Activated CD4-positive, alpha-beta T cell treated with anti-CD3 and anti-CD28 coated beads, Interleukin-2, amount 10 ng/mL, durations not matched to agents 24 days and 14 days (primary cell): ENCODE measurements at regions not wholly inside any gene's neighbourhood (a gene's known extent, or its start where the extent isn't known, plus 50 kb on each side); places are given as distances from the start of the nearest gene placed in this dataset.
"Not testable (repeated sequence)": the region's sequence is repeated elsewhere in the genome, so short reads cannot be mapped to it uniquely, and the experiment has no call there.

Experiments
- DNase-seq: peaks from one replicate; pipeline ENCODE4 v3.0.0; 2022
- H3K27ac Mint-ChIP-seq: one replicate; pipeline ENCODE4 v1.8.0; 2022; ENCODE audit warnings: mild to moderate bottlenecking, mixed read lengths
- H3K27me3 Mint-ChIP-seq: one replicate; pipeline ENCODE4 v1.8.0; 2022; ENCODE audit warnings: mixed read lengths
- H3K36me3 Mint-ChIP-seq: one replicate; pipeline ENCODE4 v1.8.0; 2022; ENCODE audit warnings: low read depth, mild to moderate bottlenecking, mixed read lengths
- H3K4me1 Mint-ChIP-seq: one replicate; pipeline ENCODE4 v1.8.0; 2021; ENCODE audit warnings: mixed read lengths
- H3K4me3 Mint-ChIP-seq: one replicate; pipeline ENCODE4 v1.8.0; 2022; ENCODE audit warnings: mild to moderate bottlenecking, moderate library complexity, mixed read lengths
- H3K9me3 Mint-ChIP-seq: one replicate; pipeline ENCODE4 v1.8.0; 2021; ENCODE audit warnings: mixed read lengths
- intact Hi-C: fragments of 100-400 bp; cut with micrococcal nuclease; formaldehyde crosslinking; loops from one replicate; pipeline ENCODE4 v1.15.1; 2023

DNA sequence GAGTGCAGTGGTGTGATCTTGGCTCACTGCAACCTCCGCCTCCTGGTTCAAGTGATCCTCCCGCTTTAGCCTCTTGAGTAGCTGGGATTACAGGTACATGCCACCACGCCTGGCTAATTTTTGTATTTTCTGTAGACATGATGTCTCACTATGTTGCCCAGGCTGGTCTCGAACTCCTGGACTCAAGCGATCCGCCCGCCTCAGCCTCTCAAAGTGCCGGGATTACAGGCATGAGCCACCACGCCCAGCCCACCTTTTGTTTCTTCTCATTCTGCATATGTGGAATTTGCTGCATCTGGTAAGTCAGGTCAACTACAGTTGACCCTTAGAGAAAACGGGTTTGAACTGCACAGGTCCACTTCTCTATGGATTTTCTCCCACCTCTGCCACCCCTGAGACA lies 82.6 kb upstream of the VRK1 start:
- H3K4me1 Mint-ChIP-seq, intact Hi-C loops, H3K9me3 Mint-ChIP-seq: not testable (repeated sequence)

DNA sequence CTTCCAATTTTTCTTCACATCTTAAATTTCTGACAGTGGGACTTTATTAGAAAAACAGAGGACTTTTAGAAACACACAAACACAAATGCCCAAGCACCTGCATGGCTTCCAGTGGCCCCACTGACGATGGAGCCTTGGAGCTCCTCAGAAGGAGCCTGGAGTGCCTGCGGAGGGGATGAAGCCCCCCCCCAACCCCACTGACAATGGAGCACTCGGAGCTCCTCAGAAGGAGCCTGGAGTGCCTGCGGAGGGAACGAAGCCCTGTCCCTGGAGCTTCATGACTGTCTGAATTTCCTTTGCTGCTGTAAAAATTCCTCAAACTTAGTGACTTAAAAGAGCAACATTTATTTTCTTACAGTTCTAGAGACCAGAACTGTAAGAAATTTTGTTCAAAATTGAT lies 80.1 kb upstream of the VRK1 start:
- Mint-ChIP-seq H3K9me3 (no peaks in the 10 kb centered on the region), H3K27ac (no peak overlapping the region), H3K4me3 (no peak overlapping the region), H3K27me3 (peaks cover 6% of the 10 kb centered on the region), H3K4me1 (no peaks in the 10 kb centered on the region), H3K36me3 (no peaks in the 10 kb centered on the region)
- intact Hi-C loops: no loop called here
- no peak for DNase-seq

More for the DNA sequence above, 82.6 kb upstream of the VRK1 start:
- not testable (repeated sequence) for H3K27me3 Mint-ChIP-seq, H3K27ac Mint-ChIP-seq, H3K36me3 Mint-ChIP-seq, DNase-seq, H3K4me3 Mint-ChIP-seq

DNA sequence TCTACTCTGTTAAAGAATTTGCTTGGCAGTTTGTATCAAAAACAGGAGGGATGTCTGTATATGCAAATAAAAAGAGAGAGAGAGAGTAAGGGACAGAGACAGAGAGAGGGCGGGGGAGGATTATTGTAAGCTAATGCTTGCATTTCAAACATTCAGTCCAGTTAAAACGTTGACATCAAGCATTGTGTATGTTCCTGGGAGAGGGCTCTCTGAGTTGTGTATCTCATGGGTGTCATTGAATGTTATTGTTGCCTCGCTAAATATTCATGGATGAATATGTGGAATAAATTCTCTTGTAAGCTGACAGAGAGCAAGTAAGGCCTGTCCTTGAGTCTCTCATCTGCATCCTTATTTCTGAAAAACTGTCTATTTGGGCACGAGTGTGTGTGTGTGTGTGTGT lies 78.8 kb upstream of the VRK1 start:
- intact Hi-C loops: no loop called here
- Mint-ChIP-seq H3K27ac (no peak overlapping the region), H3K9me3 (no peaks in the 10 kb centered on the region), H3K27me3 (peaks cover 6% of the 10 kb centered on the region), H3K4me1 (no peaks in the 10 kb centered on the region), H3K36me3 (no peaks in the 10 kb centered on the region), H3K4me3 (no peak overlapping the region)
- DNase-seq: no peak

DNA sequence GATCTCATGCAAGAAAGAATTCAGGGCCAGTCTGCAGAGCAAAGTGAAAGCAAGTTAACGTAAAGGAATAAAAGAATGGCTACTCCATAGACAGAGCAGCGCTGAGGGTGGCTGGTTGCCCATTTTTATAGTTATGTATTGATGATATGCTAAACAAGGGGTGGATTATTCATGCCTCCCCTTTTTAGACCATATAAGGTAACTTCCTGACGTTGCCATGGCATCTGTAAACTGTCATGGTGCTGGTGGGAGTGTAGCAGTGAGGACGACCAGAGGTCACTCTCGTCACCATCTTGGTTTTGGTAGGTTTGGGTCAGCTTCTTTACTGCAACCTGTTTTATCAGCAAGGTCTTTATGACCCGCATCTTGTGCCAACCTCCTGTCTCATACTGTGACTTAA lies 76.5 kb upstream of the VRK1 start:
- H3K27me3 Mint-ChIP-seq, intact Hi-C loops, H3K9me3 Mint-ChIP-seq, H3K4me3 Mint-ChIP-seq, H3K36me3 Mint-ChIP-seq, H3K4me1 Mint-ChIP-seq, DNase-seq, H3K27ac Mint-ChIP-seq: not testable (repeated sequence)

DNA sequence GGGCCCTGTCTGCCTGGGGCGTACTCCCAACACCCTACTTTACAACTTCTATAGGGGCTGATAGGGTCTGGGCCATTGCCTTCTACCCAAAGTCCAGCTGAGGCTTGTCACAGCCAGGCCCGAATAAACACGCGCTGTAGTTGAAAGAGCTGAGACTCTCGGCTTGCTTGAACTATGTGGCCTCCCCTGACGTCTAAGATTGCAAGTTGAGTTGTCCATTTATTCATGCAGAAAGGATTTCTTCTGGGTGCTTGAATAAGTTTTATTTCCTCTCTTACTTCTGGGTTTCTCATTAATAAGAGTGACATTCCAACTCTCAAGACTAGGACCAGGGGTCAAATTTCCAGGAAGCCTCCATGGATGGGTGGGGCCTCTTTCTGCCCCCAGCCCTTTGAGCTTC lies 74.4 kb upstream of the VRK1 start:
- Mint-ChIP-seq H3K4me3 (no peak overlapping the region), H3K27ac (no peak overlapping the region), H3K4me1 (no peaks in the 10 kb centered on the region), H3K27me3 (no peaks in the 10 kb centered on the region), H3K9me3 (no peaks in the 10 kb centered on the region), H3K36me3 (no peaks in the 10 kb centered on the region)
- intact Hi-C loops: no loop called here
- no peak for DNase-seq

DNA sequence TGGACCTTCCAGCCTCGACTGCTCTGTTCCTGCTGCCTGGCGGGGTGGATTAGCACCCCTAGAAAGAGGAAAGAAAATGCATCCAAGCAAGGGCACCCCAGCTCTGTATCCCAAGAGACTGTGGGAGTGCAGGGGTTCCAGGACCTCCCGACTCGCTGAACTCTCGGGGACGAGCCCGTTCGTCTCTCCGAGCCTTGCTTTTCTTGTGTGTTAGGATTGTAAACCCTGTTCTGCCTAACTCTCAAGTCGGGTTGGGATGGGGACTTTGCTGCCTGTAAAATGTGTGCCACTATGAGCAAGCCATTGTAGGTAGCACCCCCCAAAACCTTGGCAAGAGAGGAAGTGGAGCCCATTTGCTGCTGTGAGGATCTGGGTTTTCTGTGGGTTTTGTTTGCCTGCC lies 73.2 kb upstream of the VRK1 start:
- Mint-ChIP-seq H3K9me3 (no peaks in the 10 kb centered on the region), H3K27me3 (peaks cover 2% of the 10 kb centered on the region), H3K4me3 (no peak overlapping the region), H3K4me1 (no peaks in the 10 kb centered on the region), H3K36me3 (no peaks in the 10 kb centered on the region), H3K27ac (no peak overlapping the region)
- intact Hi-C loops: no loop called here
- no peak for DNase-seq

DNA sequence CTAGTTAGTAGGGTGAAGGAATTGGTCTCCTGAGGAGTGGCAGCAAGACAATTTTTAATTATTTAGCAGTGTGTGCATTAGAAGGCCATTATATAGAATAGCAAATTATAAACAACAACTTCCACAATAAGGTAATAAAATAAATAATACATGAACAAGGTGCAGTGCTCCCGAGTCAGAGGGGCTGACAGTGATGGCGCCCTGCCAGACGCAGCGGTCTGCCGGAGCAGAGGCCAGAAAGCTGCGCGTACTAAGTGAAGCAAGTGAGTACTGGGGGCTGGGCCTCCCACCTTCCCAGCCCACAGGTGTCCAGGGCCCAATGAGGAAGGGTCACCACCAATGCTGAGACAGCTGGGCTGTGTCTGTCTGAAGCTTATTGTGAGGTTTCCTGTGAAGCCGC lies 72.0 kb upstream of the VRK1 start:
- Mint-ChIP-seq H3K4me3 (no peak overlapping the region), H3K27ac (no peak overlapping the region), H3K9me3 (no peaks in the 10 kb centered on the region), H3K4me1 (no peaks in the 10 kb centered on the region), H3K36me3 (no peaks in the 10 kb centered on the region), H3K27me3 (peaks cover 4% of the 10 kb centered on the region)
- intact Hi-C loops: no loop called here
- no peak for DNase-seq

DNA sequence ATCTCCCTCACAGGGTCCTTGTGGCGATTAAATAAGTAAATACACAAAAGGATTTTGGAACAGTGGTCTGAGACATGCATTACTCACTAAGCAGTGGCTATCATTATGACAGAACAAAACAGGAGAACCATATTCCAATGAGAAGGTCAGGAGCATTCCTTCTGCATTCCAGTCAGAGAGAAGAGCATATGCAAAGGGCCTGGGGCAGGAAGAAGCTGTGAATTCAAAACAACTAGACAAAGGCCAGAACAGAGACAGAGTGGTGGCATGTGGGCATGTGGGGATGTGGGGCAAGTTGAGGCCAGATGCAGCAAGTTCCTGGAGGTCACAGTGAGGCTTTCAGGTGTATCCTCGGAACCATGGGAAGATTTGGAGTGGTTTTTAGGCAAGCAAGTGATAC lies 70.1 kb upstream of the VRK1 start:
- H3K9me3 Mint-ChIP-seq: no peaks in the 10 kb centered on the region
- no peaks in the 10 kb centered on the region for H3K36me3 Mint-ChIP-seq
- no peak overlapping the region for H3K27ac Mint-ChIP-seq
- no peak for DNase-seq
- H3K27me3 Mint-ChIP-seq: peaks cover 8% of the 10 kb centered on the region
- H3K4me1 Mint-ChIP-seq: no peaks in the 10 kb centered on the region
- no peak overlapping the region for H3K4me3 Mint-ChIP-seq
- intact Hi-C loops: no loop called here

DNA sequence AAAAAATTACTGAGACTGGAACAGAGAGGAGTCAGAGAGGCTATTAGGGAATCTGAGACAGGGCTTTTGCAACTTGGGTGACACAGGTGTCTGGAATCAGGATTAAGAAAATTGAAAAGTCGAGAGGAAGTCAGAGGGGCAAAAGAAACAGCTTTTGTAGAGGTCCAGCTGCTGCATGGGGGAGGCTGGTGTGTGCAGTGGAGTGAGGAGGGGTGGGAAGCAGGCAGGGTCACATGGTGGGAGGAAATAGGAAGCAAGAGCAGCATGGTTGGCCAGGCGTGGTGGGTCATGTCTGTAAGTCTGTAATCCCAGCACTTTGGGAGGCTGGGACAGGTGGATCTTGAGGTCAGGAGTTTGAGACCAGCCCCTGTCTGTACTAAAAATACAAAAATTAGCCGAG lies 69.7 kb upstream of the VRK1 start:
- intact Hi-C loops: no loop called here
- Mint-ChIP-seq H3K4me1 (no peaks in the 10 kb centered on the region), H3K27me3 (peaks cover 8% of the 10 kb centered on the region)

DNA sequence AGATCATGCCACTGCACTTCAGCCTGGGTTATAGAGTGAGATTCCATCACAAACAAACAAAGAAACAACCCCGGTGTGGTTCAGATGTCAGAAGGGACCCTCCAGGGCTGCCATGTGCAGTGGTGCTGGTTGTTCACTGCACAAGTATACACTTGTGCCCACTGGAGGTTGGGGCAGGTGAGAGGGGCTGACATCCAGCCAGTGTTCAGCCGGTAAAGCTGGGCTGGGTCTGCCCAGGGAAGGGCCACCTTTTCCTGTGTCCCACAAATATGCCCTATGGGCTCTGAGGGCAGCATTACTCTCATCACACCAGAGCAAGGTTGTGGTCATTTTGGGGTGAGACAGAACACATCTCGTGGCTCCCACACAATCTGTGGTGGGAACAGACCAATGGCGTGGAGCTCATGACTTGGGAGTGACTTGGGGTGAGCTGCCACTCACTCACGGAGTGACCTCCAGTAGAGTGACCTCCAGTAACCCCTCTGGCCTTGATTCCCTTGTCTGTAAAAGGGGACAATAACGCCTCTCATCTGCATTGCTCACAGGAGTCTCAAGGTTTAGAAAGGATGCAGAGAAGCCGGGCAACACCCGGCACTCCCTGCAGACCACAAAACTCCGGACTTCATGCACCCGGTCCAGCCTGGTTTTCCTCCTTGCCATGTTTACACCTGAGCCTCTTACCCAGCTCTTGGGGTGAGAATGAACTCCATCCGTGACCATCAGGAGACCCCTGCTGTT lies 69.0 kb upstream of the VRK1 start:
- Mint-ChIP-seq H3K9me3 (no peaks in the 10 kb centered on the region), H3K27ac (no peak overlapping the region), H3K27me3 (peaks cover 8% of the 10 kb centered on the region), H3K36me3 (no peaks in the 10 kb centered on the region), H3K4me1 (no peaks in the 10 kb centered on the region), H3K4me3 (no peak overlapping the region)
- intact Hi-C loops: no loop called here
- DNase-seq: no peak

More for the DNA sequence above, 69.7 kb upstream of the VRK1 start:
- DNase-seq: no peak
- H3K27ac Mint-ChIP-seq: no peak overlapping the region
- H3K4me3 Mint-ChIP-seq: no peak overlapping the region
- H3K9me3 Mint-ChIP-seq: no peaks in the 10 kb centered on the region
- no peaks in the 10 kb centered on the region for H3K36me3 Mint-ChIP-seq

DNA sequence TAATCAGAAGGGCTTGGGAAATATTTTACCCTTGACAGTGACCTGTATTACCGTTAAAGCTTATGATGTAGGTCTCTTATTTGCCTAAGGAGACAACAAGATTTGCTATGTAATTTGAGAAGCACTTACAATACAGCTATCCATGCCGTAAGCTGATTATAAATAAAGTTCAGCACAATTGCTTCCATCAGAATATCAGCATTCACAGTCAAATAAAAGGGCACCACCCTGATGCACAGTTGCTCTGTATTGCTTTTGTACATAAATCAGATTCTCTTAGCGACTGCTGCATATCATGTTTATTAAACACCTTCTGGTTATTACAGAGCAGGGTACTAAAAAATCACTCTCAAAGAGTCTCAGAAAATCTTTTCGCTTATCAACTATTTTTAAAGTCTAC lies 67.3 kb upstream of the VRK1 start:
- intact Hi-C loops: no loop called here
- no peak overlapping the region for H3K4me3 Mint-ChIP-seq
- no peak for DNase-seq
- H3K9me3 Mint-ChIP-seq: no peaks in the 10 kb centered on the region
- no peak overlapping the region for H3K27ac Mint-ChIP-seq
- H3K4me1 Mint-ChIP-seq: no peaks in the 10 kb centered on the region
- H3K27me3 Mint-ChIP-seq: peaks cover 15% of the 10 kb centered on the region
- no peaks in the 10 kb centered on the region for H3K36me3 Mint-ChIP-seq

DNA sequence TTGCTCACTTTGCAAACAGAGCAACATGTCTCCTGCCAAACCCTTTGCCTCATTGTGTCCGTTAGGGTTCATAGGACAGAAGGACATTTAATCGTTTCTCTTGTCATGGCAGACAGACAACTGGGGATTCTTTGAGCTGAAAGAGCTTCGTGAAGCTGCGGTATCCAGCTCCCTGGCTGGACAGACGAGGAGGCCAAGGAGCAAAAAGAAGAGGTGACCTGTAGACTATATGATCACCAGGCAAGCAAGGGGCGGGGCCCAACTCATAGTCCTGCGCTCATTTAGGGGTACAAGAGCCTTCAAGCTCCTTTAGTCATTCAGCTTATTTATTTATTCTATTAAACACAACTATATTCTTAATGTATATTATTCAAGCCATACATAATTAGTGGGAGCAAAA lies 66.8 kb upstream of the VRK1 start:
- intact Hi-C loops: no loop called here
- Mint-ChIP-seq H3K27ac (no peak overlapping the region), H3K4me3 (no peak overlapping the region), H3K4me1 (no peaks in the 10 kb centered on the region), H3K27me3 (peaks cover 17% of the 10 kb centered on the region), H3K9me3 (no peaks in the 10 kb centered on the region), H3K36me3 (no peaks in the 10 kb centered on the region)
- DNase-seq: no peak

DNA sequence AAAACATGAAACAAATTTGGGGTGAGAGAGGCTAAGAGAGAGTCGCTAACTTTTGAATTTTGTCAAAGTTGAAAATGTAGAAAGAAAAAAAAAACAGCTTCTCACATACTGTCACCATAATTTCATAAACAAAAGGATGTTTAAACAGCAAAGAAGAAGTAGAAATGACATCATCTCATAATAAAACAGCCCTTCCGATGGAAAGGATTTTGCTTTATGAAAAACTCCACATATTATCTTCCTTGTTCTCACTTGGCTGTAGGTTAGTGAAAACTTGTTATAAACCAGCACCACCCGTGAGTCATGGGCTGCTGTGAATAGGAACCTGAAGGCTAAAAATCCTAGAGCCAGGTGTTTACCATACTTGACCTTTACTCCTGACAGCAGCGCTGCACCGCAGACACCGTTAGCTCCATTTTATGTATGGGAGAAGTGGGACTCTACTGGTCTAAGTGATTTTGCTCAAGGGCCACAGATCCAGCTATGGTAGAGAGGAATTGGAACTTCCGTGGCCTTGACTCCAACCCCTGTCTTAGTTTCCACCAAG lies 63.0 kb upstream of the VRK1 start:
- no peak overlapping the region for H3K27ac Mint-ChIP-seq
- no peak overlapping the region for H3K4me3 Mint-ChIP-seq
- H3K4me1 Mint-ChIP-seq: no peaks in the 10 kb centered on the region
- no peaks in the 10 kb centered on the region for H3K9me3 Mint-ChIP-seq
- H3K36me3 Mint-ChIP-seq: no peaks in the 10 kb centered on the region
- intact Hi-C loops: no loop called here
- no peak for DNase-seq
- peaks cover 39% of the 10 kb centered on the region for H3K27me3 Mint-ChIP-seq

DNA sequence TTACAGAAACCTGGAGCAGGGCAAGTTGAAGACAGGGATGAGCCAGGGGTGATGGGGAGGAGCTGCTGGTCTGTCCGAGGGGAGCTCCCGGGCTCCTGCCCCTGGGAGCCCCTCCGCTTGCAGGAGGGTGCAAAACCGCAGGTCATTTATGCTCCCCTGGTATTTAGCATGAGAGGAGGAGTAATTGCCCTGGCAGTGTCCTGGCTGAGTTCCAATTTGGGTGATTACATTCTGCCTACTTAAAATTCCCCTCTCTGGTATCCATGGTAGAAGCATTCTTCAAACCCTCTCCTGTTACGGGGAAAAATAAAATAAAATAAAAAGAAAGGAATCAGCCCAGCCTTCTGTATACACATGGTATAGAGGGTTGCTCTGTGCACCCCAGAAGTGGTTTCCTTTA lies 61.7 kb upstream of the VRK1 start:
- intact Hi-C loops: no loop called here
- H3K9me3 Mint-ChIP-seq: no peaks in the 10 kb centered on the region
- H3K27ac Mint-ChIP-seq: no peak overlapping the region
- peaks cover 49% of the 10 kb centered on the region for H3K27me3 Mint-ChIP-seq
- H3K36me3 Mint-ChIP-seq: no peaks in the 10 kb centered on the region
- no peaks in the 10 kb centered on the region for H3K4me1 Mint-ChIP-seq
- no peak overlapping the region for H3K4me3 Mint-ChIP-seq
- DNase-seq: no peak

DNA sequence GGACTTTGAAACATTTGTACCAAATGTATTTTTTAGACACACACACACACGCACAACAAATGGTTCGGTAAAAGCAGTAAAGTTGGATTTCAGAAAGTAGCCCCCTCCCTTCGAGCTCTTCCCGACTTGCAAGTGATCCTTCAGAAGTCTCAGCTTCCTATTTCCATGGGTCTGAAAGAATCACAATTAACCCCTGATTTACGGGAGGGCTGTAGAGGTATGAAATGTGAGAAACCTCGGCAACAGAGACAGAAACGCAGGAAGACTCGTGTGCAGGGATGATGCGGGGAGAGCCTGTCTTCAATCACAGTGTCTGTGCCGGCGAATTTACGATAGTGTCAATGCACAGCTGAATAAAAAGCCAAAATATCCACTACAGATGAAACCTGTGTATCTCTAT lies 60.7 kb upstream of the VRK1 start:
- Mint-ChIP-seq H3K27me3 (peaks cover 56% of the 10 kb centered on the region), H3K36me3 (no peaks in the 10 kb centered on the region), H3K9me3 (no peaks in the 10 kb centered on the region), H3K4me1 (no peaks in the 10 kb centered on the region), H3K27ac (no peak overlapping the region), H3K4me3 (no peak overlapping the region)
- intact Hi-C loops: no loop called here
- DNase-seq: no peak
